Pancreas (tissue), 10 donors: ENCODE measurements at regions not wholly inside any gene's neighbourhood (a gene's known extent, or its start where the extent isn't known, plus 50 kb on each side); places are given as distances from the start of the nearest gene placed in this dataset.
A peak's percentile ranks its signal among the peaks of the same experiment; 100 is the strongest.

ENCODE experiments used
- ATAC-seq, 4 donors: fragments of 200-7000 bp; cut with Tn5 transposase; one replicate each; pipeline versions ENCODE4 v1.8.0 to v1.9.1; 2020; ENCODE audit warnings: mild to moderate bottlenecking in 4 of 4, moderate library complexity in 4 of 4
- DNase-seq, 6 donors: peaks; one replicate each; pipeline ENCODE4 v3.0.0-alpha.2; 2020
- FAIRE-seq: peaks from 2 replicates; lab custom pipeline; 2012; peaks lifted over from hg19 to GRCh38; lab: Jason Lieb, UNC
- H3K27ac ChIP-seq, 4 donors: fragments of 200-600 bp; sonication (generic); 1 replicate in 3 of 4; 2 replicates in 1 of 4; pipeline versions ENCODE4 v1.5.0 to v1.8.0; 2020
- H3K27me3 ChIP-seq, 4 donors: fragments of 200-600 bp; one replicate each; pipeline ENCODE4 v1.8.0; 2021
- H3K36me3 ChIP-seq, 3 donors: fragments of 200-600 bp; sonication (generic) in 1 of 3; one replicate each; pipeline versions ENCODE4 v1.5.0 to v1.8.0; 2020 to 2021
- H3K4me1 ChIP-seq, 3 donors: fragments of 200-600 bp; one replicate each; pipeline ENCODE4 v1.8.0; 2021
- H3K4me3 ChIP-seq, 4 donors: fragments of 200-600 bp; sonication (generic) in 2 of 4; one replicate each; pipeline versions ENCODE4 v1.5.0 to v1.8.0; 2020 to 2021
- H3K9me3 ChIP-seq, 4 donors: fragments of 200-600 bp; one replicate each; pipeline ENCODE4 v1.8.0; 2021
- CTCF ChIP-seq, 4 donors: fragments of 200-600 bp; sonication (generic) in 3 of 4; IDR thresholded peaks; one replicate each; pipeline versions ENCODE4 v1.5.0 to v1.8.0; 2021; ENCODE audit warnings: antibody characterized with exemption in 4 of 4
- WGBS, 2 donors: extraction: QIAGEN DNeasy Blood & Tissue Kit; methylation state at CpG; one replicate each; pipeline ENCODE4 v1.1.7; 2013; 5-methylcytosine and 5-hydroxymethylcytosine counted together
- intact Hi-C, 3 donors: fragments of 100-400 bp; cut with DNase I; formaldehyde crosslinking; loops; one replicate each; pipeline versions ENCODE4 v1.11.1 to v1.14.2; 2022
- donor health status: healthy with polysubstance abuse.
- donor health status: DM: no; HTN: no; CAD: no; lungs with moderate emphysema.
- donor health status: DM: no; HTN: no; CAD: no.
- donor health status: control.
- donor health status: control.
- donor health status: Bipolar disorder and iron deficiency.
- donor health status: DM: yes; HTN: yes; CAD: no.
- donor health status: DM: no; HTN: no; CAD: no.
- donor health status: DM: no; HTN: no; CAD: no.
- donor health status: DM: yes; HTN: yes; CAD: no.

GRCh38 chr4:32119907-32120306 lies 1399.7 kb downstream of the PCDH7 start:
- H3K27ac ChIP-seq: no peak overlapping the region
- H3K4me1 ChIP-seq: no peaks in the 10 kb centered on the region
- no peak for TF ChIP-seq CTCF (IDR thresholded peaks at IDR 0.05)
- H3K4me3 ChIP-seq: no peak overlapping the region
- peak; percentile 37 for FAIRE-seq
- intact Hi-C loops: no loop called here
- no peaks in the 10 kb centered on the region for H3K27me3 ChIP-seq
- 87 to 88% methylated on average over 1 of the region's 1 CpG for WGBS, 2 donors
- no peak for DNase-seq
- H3K36me3 ChIP-seq: no peaks in the 10 kb centered on the region
- H3K9me3 ChIP-seq: no peaks in the 10 kb centered on the region
- ATAC-seq: no peak

DNA sequence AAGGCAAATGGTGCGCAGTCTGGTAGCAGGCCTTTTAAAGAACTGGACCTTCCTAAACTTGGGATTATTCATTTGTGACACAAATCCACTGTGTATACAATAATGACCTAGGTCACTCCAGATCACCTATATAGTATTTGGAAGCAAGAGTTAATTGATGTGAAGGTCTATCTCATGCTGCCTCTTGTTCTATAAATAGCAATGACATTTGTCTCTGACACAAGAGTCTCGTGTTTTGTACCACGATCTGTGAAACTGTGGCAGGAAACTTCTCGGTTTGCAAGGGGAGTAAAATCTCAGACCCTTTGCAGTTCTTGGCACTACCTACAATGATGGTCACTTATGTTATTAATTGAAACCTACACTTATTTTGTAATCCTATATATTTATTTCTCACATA lies 1408.4 kb downstream of the PCDH7 start:
- no peak for DNase-seq
- no peak overlapping the region for H3K4me3 ChIP-seq
- no peak for TF ChIP-seq CTCF (IDR thresholded peaks at IDR 0.05)
- FAIRE-seq: no peak
- H3K27ac ChIP-seq: no peak overlapping the region
- no peaks in the 10 kb centered on the region for H3K36me3 ChIP-seq
- 43 to 49% methylated on average over 4 of the region's 4 CpGs for WGBS, 2 donors
- intact Hi-C loops: no loop called here
- H3K4me1 ChIP-seq: no peaks in the 10 kb centered on the region
- H3K9me3 ChIP-seq: no peaks in the 10 kb centered on the region
- H3K27me3 ChIP-seq: no peaks in the 10 kb centered on the region
- no peak for ATAC-seq

DNA sequence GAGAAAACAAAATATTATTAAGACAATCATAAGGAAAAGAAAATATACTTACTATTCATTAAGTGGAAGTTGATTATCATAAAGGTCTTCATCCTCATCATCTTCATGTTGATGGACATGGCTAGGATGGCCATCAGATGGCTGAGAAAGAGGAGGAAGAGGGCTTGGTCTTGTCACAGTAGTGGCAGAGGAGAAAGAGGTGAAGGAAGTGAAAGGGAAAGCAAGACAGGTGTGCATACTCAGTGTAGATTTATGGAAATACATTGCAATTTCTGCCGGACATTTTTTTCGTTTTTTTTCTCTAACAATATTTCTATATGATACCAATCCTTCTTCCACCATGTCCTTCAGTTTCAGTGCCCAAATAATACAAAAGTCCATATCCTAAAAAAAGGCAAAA lies 1409.8 kb downstream of the PCDH7 start:
- Histone ChIP-seq H3K36me3 (no peaks in the 10 kb centered on the region), H3K9me3 (no peaks in the 10 kb centered on the region), H3K27ac (no peak overlapping the region), H3K4me3 (no peak overlapping the region), H3K27me3 (no peaks in the 10 kb centered on the region), H3K4me1 (no peaks in the 10 kb centered on the region)
- intact Hi-C loops: no loop called here
- TF ChIP-seq CTCF (IDR thresholded peaks at IDR 0.05): no peak
- FAIRE-seq (no peak), ATAC-seq (no peak), DNase-seq (no peak)
- 65 to 80% methylated on average over 2 of the region's 2 CpGs for WGBS, 2 donors

DNA sequence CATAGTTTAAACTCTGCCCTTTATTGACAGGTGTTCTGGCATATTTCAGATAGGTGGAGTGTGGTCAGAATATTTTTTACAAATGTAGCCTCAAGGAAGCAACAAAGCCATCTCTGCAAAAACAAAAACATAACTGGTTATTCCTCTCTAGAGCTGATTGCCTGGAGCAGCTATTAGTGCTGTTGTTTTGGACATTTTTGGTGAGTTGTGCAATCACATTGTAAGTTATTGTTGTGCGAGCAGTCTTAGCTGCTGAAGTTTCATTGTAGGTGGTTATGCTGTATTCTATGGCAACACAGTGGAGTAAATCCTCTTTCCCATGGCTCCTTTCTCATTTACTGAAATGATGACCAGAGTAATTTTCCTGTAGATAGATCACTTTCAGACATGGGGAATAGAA lies 1413.0 kb downstream of the PCDH7 start:
- intact Hi-C loops: no loop called here
- TF ChIP-seq CTCF (IDR thresholded peaks at IDR 0.05): no peak
- FAIRE-seq: no peak

DNA sequence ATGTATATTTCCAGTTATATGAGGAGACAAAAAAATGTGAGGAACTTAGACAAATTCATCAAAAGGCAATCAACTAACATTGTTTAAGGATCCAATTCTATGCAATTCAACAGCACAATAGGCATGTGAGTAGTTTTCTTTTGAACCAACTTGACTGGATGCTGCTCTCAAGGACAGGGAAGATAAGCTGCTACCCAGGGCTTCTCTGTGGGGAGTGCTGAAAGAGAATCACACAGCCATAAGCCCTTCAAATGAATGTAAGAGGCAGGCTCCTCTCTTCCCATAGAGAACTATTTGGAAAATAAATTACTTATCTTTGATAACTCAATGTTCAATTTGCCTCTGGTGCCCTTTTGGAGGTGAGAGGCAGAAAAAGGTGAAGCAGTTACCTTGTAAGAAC lies 1413.6 kb downstream of the PCDH7 start:
- no peak for DNase-seq
- Histone ChIP-seq H3K36me3 (no peaks in the 10 kb centered on the region), H3K27ac (no peak overlapping the region), H3K27me3 (no peaks in the 10 kb centered on the region), H3K9me3 (no peaks in the 10 kb centered on the region), H3K4me1 (no peaks in the 10 kb centered on the region), H3K4me3 (no peak overlapping the region)
- no peak for ATAC-seq
- intact Hi-C loops: no loop called here
- FAIRE-seq: no peak
- no peak for TF ChIP-seq CTCF (IDR thresholded peaks at IDR 0.05)

More for the DNA sequence above, 1413.0 kb downstream of the PCDH7 start:
- Histone ChIP-seq H3K4me1 (no peaks in the 10 kb centered on the region), H3K4me3 (no peak overlapping the region), H3K27me3 (no peaks in the 10 kb centered on the region), H3K36me3 (no peaks in the 10 kb centered on the region), H3K9me3 (no peaks in the 10 kb centered on the region), H3K27ac (no peak overlapping the region)
- ATAC-seq (no peak), DNase-seq (no peak)
- WGBS, 2 donors: 84 to 94% methylated on average over 1 of the region's 1 CpG
